Right lobe of liver (tissue), 4 donors: ENCODE measurements at regions not wholly inside any gene's neighbourhood (a gene's known extent, or its start where the extent isn't known, plus 50 kb on each side); places are given as distances from the start of the nearest gene placed in this dataset.

Source experiments
- POLR2A ChIP-seq: fragments of 450-650 bp; IDR thresholded peaks from one replicate; pipeline ENCODE4 v1.6.1; 2017; ENCODE audit warnings: antibody characterized with exemption, mild to moderate bottlenecking
- TF ChIP-seq, protein P1 (sequence below), 4 donors: fragments of 200-600 bp in 3 of 4; fragments of 450-650 bp in 1 of 4; IDR thresholded peaks; one replicate each; pipeline versions ENCODE4 v1.5.1 to v1.8.0; 2016 to 2022; ENCODE audit warnings: antibody characterized with exemption in 4 of 4, mild to moderate bottlenecking in 2 of 4
- donor health status: DM: no; HTN: no; CAD: no.
- donor health status: DM: no; HTN: no; CAD: no.
- donor health status: DM: no; HTN: yes; CAD: no.

DNA sequence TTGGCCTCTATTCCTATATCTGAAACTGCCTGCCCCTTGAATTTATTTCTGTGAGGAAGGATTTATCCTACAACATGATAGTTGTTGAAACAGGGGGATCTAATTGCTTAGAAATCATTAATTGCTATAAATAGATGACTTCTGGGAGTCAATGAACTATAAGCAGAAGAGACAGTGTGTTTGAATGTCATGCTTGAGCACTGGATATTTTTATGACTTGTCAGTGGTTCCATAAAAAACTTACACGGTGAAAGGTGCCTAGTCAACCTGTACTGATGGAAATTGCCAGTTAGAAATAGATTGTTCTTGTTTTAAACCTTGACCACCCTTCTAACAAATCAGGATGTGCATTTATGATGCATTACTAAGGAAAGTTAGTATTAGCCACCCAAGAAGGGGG is 306.9 kb upstream of the PPARGC1A start:
- TF ChIP-seq, protein P1, sequence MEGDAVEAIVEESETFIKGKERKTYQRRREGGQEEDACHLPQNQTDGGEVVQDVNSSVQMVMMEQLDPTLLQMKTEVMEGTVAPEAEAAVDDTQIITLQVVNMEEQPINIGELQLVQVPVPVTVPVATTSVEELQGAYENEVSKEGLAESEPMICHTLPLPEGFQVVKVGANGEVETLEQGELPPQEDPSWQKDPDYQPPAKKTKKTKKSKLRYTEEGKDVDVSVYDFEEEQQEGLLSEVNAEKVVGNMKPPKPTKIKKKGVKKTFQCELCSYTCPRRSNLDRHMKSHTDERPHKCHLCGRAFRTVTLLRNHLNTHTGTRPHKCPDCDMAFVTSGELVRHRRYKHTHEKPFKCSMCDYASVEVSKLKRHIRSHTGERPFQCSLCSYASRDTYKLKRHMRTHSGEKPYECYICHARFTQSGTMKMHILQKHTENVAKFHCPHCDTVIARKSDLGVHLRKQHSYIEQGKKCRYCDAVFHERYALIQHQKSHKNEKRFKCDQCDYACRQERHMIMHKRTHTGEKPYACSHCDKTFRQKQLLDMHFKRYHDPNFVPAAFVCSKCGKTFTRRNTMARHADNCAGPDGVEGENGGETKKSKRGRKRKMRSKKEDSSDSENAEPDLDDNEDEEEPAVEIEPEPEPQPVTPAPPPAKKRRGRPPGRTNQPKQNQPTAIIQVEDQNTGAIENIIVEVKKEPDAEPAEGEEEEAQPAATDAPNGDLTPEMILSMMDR (IDR thresholded peaks at IDR 0.05) = no peak
- TF ChIP-seq POLR2A = no peak
